DOHH2 (cell line): ENCODE measurements at regions not wholly inside any gene's neighbourhood (a gene's known extent, or its start where the extent isn't known, plus 50 kb on each side); places are given as distances from the start of the nearest gene placed in this dataset.

ENCODE experiments used
- EZH2phosphoT487 ChIP-seq: fragments of 200-600 bp; sonication (generic); IDR thresholded peaks from 2 replicates; pipeline ENCODE4 v1.6.1; 2017; ENCODE audit warnings: borderline replicate concordance, mild to moderate bottlenecking, antibody characterized with exemption, low read length, moderate library complexity, mixed read lengths
- TF ChIP-seq, protein P1 (sequence below): fragments of 200-600 bp; sonication (generic); IDR thresholded peaks from one replicate; pipeline ENCODE4 v1.5.1; 2014; ENCODE audit warnings: antibody characterized with exemption, mild to moderate bottlenecking, low read depth, low read length; ENCODE audit not compliant: poor library complexity, severe bottlenecking

DNA sequence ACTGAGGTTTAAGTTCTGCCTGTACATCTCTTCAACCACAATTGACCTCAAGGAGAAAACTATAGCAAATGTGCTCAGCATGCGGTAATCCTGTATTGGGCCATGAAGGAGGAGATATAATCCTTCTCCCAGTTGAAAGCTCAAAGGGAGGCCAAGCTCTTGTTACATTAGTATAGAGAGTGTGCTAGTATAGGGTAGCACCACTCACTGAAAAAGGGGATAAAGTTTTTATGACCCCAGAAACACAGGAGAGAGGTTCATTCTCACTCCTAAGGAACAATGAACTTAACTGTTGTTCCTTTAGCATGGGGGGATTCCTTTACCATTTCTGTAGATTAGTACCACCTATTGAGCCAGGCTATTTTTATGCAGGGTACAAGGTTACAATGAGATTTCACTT is 267.7 kb downstream of the LRRIQ3 start:
- TF ChIP-seq, protein P1, sequence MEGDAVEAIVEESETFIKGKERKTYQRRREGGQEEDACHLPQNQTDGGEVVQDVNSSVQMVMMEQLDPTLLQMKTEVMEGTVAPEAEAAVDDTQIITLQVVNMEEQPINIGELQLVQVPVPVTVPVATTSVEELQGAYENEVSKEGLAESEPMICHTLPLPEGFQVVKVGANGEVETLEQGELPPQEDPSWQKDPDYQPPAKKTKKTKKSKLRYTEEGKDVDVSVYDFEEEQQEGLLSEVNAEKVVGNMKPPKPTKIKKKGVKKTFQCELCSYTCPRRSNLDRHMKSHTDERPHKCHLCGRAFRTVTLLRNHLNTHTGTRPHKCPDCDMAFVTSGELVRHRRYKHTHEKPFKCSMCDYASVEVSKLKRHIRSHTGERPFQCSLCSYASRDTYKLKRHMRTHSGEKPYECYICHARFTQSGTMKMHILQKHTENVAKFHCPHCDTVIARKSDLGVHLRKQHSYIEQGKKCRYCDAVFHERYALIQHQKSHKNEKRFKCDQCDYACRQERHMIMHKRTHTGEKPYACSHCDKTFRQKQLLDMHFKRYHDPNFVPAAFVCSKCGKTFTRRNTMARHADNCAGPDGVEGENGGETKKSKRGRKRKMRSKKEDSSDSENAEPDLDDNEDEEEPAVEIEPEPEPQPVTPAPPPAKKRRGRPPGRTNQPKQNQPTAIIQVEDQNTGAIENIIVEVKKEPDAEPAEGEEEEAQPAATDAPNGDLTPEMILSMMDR = no peak
- TF ChIP-seq EZH2phosphoT487 = no peak
